Activated CD4-positive, alpha-beta T cell treated with anti-CD3 and anti-CD28 coated beads, Interleukin-2, amount 50 U/mL, for 16 hours (primary cell): ENCODE measurements at regions not wholly inside any gene's neighbourhood (a gene's known extent, or its start where the extent isn't known, plus 50 kb on each side); places are given as distances from the start of the nearest gene placed in this dataset.
"Not testable (repeated sequence)": the region's sequence is repeated elsewhere in the genome, so short reads cannot be mapped to it uniquely, and the experiment has no call there.

Source experiments
- DNase-seq: peaks from one replicate; pipeline ENCODE4 v3.0.0-alpha.2; 2020

DNA sequence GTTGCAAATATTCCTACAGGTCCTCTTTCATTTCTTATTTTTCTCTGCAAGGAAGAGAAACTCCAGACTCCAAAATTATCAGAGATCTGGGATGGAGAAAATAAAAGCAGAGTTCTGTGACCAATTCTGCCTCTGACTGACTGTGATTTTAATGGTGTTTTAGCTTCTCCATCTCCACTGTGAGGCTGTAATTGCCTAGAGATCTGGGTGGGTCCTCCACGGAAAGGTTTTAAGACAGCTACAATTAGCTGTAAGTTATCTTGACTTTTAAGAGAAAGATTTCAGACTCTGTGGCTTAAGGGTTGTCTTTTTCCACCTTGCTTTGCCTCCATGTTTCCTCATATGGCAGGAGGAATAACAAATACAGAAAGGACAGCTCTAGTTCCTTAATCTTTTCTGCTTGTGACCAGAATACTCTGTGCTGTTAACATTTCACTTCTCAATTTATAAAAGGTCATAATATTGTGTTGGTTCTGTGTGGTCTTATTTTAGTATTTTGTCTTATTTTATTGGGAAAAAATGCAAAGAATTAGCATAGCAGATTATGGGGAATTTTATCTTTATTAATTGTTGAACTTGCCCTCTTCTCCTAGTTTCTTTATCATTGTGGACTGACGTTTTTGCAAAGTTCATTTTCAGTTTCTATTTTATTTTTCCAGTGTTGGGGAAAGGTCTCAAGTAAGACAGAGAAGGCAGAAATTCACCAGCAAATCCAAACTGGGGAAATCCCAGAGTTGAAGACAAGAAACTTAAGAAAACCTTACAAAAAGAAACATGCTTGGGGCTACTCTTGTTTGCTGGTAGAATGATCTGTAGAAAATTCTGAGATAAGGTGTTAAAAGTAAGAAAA is 157.9 kb downstream of the RAP2B start:
- peak; percentile 5 for DNase-seq

DNA sequence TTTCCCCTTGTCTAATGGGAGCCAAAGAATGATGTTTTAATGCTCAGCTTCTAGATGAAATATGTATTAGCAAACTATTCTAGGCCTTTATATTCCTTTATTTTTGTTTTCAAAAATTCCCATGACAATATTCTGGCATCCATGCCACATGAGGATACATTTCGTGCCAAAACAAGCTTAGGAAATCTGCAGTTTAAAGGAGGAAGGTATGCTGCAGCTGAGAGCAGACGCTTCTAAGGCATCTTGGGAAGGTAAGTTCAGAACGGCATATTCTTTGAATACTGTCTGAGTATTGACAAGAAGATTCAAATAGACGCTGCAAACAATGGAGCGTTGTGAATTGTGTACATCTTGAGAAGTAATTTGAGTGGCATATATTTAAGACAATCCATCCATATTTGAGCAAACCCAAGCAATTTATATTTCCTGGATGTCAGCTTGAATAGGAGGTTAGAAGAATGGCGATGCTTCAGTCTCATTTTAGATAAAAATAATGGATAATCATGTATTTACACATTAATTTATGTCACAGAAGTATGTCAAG is 158.6 kb downstream of the RAP2B start:
- DNase-seq: no peak

DNA sequence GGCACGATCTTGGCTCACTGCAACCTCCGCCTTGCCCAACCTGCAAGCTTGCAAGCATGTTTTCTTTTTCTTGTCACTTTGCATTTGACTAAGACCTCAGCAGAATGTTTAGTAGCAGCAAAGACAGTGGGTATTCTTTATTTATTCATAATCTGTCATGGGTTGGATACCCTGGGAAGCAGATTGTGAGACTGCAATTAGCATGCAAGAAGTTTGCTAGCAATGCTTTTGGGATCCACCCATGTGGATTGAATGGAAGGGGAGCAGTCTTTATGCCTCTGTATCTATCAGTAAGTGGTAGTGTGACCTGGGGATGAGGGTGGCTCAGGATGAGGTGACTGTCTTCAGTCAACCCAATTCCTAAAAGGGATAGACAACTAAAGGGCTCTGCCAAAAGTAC is 166.7 kb downstream of the RAP2B start:
- DNase-seq: no peak

DNA sequence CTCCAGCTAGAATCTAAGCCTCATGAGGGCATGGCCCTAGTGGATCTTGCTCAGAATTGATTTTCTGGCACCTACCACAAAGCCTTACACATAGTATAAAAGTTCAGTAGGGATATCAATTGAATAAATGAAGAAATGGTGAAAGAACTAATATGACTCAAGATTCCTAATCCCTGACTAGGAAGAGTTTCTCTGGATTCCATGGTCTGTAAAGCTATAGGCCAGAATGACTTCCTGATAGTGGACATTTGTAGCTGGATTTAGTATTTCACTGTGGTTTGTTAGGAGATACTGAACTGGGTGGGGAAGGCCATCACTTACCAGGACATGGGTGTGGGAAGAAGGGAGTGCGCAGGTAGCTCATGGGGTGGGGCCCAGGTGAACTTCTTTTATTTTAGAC is 168.9 kb downstream of the RAP2B start:
- no peak for DNase-seq

DNA sequence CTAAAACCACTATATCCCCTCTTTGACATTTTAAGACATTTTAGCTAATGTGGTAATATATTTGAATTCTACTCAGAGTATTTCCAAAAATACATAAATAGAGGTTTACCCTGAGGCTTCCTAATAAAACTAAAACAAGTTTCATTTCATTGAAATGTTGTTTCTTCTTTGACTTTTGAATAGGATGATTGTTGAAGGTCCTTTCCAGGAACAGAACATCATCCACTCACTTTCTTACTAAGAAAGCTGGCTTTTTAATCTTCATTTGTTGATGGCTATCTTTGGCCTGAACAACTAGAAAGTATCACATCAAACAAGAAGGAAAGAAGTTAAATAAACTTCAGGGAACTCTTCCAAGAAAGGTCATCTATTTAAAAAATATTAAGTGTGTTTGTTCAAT is 169.7 kb downstream of the RAP2B start:
- no peak for DNase-seq

DNA sequence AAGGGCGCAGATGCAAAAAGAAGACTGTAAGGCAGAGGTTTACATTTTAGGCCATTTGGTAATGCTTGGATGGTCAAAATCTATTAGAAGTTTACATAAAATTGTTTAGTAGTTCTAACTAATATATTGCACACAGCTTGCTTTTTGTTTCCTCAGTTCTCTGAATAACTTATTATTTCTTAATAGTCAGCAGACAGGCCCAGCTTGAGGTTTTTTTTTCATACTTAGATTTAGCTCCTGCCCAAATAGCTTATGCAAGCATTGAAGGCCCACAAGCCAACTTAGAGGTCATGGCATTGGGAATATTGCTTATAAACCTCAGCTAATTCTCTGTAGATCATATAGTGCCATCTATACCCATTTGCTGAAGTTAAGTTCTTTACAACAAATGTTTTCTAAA is 172.5 kb downstream of the RAP2B start:
- no peak for DNase-seq

DNA sequence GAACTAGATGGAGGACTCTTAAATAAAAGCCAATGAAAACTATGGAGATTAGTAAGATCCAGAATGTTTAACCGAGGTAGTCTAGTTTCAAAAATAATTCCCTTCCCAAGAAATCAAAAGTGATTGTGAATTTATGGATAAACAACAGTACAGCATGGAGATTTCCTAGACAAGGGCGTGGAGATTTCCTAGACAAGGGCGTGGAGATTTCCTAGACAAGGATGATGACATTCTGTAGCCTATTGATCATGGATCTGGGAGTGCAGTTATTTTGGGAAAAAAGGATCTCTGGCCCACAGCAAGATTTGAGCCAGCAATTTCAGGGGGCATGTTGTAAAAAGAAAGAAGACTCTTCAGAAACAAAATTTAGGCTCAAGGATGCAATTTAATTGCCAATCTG is 175.3 kb downstream of the RAP2B start:
- no peak for DNase-seq

DNA sequence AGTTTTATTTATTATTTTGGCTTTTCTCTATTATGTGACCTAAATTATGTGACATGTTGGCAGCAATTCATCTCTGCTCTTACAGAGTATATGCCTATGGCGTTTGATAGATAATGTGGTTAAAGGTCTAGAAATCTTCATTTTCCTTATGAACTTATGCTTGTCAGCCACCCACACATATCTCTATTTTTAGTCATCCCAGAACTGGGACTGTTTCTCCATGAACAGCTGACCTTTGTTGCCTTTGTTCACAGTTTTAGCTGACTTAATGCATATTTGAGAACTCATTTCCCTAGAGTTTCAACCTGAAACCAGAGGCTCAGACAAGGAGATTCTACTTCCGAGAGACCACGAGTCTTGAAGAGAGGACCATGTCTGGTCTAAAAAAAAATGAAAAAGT is 176.5 kb downstream of the RAP2B start:
- no peak for DNase-seq

DNA sequence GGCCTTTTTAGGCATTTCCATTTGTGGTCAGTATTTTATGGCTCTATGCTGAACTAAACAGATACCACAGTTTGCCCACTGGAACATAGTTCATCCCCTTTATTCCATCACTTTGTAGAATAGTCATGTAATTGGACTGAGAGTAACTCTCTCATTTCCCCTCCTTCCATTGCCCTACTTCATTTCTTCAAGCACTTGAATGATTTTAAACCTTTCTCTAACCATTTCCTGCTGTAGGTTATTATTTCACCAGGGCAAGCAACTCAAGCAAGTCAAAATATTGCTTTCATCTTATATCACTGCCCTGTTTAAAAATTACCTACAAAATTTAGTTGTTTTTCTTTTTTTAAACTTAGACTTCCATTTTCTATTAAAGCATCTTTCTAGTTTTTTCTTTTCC is 177.0 kb downstream of the RAP2B start:
- no peak for DNase-seq

DNA sequence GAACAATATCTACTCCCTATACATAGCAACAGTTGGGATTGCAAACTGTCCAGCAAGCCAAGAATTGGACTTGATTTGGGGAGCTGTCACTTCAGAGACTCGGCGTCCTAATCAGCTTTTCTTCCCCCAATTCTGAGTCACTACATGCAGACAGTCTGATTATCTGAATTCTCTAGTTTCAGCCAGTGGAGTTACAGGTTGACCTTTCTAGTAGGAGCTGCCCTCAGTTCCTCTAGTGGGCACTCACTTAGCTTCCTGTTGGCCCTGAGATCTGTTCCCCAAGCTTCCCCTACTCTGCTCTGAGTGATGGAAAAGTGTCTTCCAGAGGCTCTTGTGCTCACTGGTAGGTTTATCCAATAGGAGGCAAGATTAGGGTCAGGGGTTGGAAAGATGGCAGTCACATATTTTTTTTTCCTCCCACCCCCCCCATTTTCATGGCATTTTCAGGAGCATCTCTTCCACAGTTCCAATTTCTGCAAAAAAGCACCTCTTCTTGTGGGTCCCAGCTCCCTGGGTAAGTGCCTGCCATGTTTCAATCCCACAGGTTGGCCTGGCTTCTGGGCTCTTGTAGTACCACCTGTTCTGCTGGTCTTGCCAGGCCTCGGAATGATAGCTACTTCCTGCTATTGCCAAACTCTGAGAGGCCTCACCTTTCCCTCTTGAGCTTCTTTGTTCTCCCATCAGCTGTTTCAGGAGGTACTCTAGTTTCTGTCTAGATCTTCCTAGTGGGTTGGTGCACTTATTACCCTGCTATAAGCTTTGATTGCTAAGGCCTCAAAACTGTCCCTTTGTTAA is 182.2 kb downstream of the RAP2B start:
- no peak for DNase-seq

DNA sequence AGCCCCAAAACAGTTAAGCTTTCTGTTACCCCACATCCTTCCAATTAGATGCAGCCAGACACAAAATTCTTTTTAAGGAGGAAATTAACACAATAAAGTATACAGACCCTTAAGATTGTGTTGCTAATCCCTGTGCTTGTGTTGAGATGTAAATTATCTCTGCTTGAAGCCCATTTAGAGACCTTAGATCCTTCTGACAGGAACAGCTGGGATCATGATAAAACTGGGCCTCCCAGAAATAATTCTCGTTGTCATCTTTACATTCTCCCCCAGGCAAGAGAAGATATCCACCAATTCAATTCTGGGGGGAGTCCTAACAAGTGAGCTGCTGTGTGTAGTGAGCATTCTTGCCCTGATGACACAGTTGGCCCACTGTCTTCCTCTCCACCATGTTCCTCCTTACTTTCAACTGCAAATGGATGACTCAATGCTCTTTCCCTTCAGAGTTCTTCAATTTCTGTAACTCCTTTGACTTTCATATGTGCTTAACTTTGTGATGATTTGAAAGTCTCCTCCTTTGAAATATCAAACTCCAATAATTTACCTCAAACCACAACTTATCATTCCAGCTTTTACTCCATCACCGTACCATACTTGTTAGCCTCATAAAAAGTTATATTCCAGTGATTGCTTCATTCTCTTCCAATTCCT is 186.6 kb downstream of the RAP2B start:
- no peak for DNase-seq

DNA sequence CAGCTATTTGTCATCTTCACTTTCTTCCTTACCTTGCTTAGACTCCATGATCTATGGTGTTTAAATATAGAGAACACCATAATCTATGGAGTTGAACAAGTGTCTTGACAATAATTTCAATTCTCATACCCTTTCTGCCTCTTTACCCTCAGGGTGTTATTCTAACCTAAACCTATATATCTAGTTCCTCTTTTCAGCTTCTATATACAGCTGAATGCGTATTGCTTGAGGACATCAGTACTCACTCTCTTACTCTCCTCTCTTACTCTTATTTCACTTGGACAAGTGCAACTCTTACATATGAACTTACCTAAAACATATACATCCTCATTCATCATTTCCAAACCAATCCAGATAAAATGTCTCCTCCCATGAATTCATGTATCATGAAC is 187.1 kb downstream of the RAP2B start:
- no peak for DNase-seq

DNA sequence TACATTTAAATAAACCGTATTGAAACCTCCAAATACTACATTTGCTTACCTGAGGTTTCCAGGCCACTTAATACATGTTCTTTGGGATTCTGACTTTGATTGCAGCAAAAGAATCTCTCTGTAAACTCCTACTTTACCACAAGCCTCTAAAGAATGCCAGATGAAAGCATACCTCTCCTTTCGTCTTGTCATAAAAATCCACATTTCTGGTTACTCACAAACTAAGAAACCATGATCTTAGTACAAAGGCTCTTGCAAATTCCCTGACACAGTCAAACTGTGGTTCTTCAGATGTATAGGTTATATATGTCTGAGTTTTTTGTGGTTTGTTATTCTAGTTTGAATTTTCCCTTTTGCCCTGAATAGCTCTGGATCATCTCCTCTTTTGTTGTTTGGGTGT is 188.4 kb downstream of the RAP2B start:
- no peak for DNase-seq

DNA sequence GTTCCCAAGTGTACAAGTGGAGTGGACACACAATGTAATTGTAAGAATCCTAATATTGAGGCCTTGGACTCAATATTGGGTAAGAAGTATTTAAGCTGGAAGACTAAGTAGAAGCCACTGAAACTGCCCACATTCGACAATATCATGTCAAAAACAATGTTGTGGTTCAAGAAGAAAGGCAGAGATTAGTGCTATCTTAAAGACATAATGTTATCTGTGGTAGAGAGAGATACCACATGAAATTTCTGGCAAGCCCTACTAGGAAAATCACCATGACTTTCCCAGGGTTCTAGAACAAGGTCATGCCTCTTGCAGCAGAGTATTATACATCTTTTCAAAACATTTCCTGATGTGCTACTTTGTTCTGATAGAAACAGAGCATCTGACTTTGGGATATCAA is 192.6 kb downstream of the RAP2B start:
- DNase-seq: no peak

DNA sequence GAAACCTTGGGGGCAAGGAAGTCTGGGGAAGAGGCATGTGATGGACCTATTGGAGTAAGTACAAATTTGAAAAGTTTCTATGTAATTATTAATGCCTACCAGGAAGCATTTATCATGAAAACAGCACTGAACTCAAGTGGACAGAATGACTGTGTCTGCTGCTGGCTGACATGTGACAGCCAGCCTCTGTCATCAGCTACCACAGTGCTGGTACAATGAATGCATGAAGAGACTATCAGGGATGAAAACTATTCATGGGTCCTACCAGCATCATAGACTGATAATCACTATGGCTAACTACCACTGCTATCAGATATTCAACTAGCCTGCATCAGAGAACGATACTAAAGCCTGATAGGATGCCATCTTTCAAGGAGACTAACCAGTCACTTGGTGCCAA is 193.5 kb downstream of the RAP2B start:
- DNase-seq: no peak

DNA sequence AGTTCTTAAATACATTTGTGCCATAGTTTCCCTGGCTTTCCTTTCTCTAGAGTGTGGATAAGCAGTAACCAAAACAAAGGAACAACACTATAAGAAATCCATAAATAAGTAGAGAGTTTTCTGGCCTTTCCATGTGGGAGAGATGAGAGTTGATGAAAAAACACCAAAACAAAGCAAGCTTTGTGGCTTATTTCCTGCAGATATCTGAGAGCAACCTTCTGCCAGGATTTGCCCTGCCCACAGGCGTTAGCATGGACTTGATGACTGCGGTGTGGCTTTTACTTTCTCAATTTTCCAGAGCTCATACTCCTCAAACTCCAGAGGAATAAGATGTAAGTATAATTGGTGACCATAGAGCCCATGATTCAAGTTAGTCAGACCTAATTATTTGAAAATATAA is 194.9 kb downstream of the RAP2B start:
- no peak for DNase-seq

DNA sequence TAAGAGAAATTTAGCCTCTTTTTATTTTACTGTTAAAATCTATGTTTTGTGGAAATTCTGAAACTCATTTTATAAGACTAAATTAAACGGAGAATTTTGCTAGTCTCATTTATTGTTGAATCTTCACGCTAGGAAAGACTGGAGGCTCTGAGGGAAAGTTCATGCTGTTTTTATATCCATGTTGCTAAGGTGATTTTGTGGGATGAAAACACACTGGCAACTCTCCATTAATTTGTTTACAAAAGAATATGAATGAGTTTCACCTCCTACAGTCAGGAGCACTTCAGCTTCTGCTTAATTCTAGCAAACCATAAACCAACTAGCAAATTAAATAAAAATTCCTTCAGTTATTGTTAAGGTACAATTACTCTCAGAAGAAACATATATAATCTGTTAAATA is 195.4 kb downstream of the RAP2B start:
- no peak for DNase-seq

DNA sequence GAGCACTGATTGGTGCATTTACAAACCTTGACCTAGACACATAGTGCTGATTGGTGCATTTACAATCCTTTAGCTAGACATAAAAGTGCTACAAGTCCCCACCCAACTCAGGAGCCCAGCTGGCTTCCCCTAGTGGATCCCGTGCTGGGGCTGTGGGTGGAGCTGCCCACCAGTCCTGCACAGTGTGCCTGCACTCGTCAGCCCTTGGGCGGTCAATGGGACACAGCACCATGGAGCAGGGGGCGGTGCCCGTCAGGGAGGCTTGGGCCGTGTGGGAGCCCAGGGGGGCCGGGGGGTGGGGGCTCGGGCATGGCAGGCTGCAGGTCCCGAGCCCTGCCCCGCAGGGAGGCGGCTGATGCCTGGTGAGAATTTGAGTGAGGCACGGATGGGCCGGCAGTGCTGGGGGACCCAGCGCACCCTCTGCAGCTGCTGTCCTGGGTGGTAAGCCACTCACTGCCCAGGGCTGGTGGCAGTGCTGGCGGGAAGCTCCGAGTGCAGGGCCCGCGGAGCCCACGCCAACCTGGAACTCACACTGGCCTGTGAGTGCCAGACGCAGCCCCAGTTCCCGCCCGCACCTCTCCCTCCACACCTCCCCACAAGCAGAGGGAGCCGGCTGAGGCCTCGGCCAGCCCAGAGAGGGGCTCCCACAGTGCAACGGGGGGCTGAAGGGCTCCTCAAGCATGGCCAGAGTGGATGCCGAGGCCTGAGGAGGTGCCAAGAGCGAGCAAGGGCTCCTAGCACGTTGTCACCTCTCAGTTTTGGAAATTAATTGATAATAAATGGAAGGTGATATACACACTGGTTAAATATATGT is 207.7 kb downstream of the RAP2B start:
- DNase-seq: no peak

DNA sequence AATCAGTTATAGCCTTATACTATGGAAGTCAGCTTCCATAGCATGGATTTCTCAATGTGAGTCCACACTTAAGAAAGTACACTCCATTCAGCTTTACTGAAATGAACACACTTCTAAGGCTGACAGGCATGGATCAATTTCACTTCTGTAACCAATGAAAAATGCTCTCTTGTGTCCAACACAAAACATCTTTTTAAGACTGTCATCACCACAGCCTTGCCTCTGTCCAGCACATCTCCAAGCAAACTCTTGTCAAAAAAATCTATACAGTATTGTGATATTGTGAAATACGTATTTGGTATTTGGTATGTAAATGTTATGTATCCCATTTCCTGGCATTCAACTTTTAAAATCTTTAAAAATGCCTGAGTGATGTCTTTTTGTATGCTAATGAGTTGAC is 208.7 kb downstream of the RAP2B start:
- DNase-seq: no peak

DNA sequence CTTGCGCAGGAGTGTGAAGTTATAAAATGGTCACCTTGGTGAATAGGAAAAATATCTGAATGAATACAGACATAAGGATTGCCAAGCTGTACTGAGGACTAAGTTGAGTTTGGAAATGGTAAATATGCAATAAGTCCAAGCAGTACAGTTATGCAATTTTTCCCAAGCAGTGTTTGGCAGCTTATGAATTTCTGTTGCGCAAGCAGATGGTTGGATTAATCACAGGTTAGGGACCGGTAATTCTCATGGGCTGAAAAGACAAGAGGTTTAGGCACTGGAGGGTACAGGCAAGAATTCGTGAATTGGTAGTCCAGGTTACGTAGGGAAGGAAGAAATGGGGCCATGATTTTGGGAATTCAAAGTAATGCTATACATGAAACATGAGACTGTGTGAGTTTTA is 210.3 kb downstream of the RAP2B start:
- no peak for DNase-seq

DNA sequence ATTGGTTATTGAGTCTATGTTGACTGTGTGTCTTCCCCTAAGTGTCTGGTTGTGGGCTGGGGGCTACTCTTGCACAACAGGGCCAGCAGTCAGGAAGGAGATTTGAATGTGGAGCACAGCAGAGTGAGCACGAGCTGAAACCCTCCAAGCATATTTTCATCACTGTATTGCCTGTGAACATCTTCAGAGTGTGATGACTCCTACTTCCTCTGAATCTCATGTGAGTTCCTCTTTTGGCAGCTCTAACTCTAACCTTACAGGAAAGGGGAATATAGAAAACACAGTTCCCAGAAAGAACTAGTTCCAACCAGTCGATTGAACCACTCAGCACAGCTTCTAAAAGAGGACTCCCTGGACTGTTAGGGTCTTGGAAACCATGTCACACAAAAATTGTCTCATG is 211.6 kb downstream of the RAP2B start:
- no peak for DNase-seq

DNA sequence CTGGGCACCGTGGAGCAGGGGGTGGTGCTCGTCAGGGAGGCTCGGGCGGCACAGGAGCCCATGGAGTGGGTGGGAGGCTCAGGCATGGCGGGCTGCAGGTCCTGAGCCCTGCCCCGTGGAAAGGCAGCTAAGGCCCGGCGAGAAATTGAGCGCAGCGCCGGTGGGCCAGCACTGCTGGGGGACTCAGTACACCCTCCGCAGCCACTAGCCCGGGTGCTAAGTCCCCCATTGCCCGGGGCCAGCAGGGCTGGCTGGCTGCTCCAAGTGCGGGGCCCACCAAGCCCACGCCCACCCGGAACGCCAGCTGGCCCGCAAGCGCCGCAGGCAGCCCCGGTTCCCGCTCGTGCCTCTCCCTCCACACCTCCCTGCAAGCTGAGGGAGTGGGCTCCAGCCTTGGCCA is 216.3 kb downstream of the RAP2B start:
- not testable (repeated sequence) for DNase-seq

DNA sequence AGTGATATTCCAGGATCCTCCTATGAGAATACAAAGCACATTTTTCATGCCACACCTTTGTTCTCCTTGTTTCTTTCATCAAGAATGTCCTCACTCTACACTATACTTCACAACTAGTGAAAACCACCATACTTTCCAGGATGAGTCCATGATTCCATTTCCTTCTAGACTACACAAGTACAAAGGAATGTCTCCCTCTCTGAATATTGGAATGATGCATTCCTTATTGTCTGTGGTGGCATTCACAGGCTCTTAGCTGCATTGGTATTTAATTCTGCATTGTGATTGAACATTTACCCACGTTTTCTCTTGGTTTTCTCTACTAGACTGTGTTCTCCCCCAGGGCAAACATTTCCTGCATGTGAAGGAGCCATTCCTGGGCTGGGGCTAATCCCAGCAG is 217.5 kb downstream of the RAP2B start:
- DNase-seq: no peak
